ENCODE measurements at regions not wholly inside any gene's neighbourhood (a gene's known extent, or its start where the extent isn't known, plus 50 kb on each side); places are given as distances from the start of the nearest gene placed in this dataset.

DNA sequence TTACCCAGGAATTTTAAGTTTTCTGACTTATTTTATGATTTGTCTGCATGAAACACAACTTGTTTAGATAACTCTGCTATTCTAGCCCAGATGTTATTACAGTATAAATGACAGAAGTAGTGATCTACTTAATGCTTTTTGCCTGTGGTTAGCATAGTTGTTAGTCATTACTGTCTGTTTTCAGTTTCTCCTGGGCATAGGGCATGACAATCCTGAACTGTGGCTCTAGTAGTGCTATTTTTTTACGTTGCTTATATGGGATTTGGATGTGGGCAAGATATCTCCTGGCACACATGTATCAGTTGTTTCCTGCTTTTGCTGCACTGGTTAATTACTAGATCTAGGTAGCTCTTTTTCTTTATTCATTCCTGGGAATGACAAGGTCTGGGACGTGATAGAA is 1005.8 kb downstream of the PCDH18 start:
- DNase-seq (ENCODE audit: low read depth), result no peak

DNA sequence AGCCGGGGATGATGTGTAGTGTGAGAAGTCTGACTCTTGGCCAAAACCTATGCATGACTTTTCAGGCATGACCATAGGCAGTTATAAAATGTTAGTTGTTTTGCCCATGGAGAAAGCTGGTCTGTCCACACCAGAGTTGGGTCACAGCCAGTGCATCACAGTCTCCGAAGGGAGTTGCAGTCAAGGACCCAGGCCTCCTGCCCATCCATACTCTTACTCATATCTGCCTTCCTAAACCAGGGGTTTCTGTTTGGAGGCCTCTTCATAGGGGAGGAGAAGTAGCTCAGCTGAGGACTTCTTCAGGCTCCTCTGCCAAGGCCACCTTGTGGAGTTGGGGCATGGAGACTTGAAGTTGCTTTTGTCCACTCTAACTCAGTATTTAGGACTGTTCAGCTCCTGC is 1008.3 kb downstream of the PCDH18 start:
- DNase-seq (ENCODE audit: low read depth), result no peak

DNA sequence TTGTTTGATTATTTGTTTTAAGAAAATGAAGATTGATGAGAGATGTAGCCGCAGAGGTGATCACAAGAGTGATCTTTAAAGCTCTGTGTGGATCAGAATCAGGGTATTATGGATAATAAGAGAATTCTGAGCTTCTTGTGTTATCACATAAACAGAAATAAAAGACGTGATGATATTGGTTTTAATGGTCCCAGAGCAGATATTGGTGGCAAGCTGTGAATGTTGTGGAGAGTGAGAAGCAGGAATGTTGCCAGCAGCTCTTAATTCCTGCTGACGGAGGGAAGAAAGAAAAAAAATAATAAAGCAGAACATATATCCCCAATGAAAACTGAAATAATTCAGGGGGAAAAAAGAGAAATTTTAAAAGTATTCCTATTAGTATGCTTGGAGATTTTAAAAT is 1015.9 kb downstream of the PCDH18 start:
- DNase-seq (ENCODE audit: low read depth), result no peak

DNA sequence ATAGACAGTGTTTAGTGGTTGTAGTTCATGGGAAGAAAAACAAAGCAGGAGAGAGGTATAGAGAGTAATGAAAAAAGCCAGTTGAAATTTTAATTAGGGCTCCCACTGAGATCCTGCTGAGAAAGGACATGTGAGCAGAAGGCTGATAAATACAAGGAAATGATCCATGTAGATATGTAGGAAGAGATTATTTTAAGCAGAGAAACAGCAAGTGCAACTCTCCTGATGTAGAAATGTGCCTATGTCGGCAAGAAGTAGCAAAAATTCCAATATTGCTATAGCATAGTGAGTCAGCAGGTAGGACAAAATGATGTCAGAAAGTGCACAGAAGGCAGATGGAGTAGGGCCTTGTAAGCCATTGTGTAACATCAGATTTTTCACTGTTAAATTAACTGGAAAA is 1027.3 kb downstream of the PCDH18 start:
- no peak for DNase-seq (ENCODE audit: low read depth)

DNA sequence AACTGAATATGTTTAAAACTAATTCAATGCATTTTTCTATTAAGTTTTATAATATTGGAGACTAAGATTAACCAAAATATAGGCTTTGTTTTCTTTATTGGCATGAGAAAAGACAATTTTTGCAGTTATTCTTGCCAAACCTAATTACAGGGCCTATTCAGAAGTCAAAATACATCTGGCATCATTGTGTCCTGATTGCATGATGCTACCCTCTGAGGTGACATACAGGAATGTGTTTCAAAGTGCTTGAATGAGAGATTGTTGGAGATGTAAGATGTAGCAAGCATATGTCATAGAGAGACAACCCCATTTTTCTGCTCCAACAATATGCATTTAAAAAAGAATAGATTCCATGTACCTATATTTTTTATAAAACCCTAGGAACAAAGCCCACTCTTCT is 1036.4 kb downstream of the PCDH18 start:
- DNase-seq (ENCODE audit: low read depth), result no peak

DNA sequence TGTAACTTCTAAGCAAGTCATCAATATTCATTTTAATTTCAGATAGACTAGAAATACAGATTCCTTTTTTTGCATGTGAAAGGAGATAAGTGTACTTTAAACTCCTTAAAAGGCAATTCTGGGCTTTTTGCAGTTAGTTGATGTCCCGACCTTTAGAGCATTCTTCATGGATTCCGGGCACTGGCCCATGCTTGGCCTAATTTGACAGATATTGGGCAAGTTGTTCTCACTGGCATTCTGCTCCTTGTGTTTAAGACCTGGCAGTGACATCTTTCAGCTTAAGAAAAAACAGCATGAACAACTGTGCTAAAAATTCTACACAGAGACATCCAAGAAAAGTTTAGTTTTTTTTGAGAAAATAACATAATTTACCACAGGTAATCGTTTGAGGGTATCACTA is 1037.2 kb downstream of the PCDH18 start:
- DNase-seq (ENCODE audit: low read depth), result no peak

DNA sequence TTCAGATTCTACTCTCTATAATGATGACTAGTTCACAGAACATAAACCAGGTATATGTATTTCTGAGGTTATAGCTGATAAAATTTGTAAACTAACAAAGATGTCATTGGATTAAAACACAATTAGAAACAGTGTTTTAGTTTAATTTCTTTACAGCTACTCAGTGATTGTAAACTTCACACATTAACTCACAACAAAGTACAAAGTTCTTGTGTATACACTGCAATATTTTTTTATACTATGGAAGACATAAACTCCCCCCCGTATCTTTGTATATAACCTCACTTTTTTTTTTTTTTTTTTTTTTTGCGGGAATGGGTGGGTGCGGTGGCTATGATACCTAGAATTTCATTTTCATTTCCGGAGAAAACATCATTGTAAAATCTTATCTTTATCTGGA is 1043.2 kb downstream of the PCDH18 start:
- no peak for DNase-seq (ENCODE audit: low read depth)

DNA sequence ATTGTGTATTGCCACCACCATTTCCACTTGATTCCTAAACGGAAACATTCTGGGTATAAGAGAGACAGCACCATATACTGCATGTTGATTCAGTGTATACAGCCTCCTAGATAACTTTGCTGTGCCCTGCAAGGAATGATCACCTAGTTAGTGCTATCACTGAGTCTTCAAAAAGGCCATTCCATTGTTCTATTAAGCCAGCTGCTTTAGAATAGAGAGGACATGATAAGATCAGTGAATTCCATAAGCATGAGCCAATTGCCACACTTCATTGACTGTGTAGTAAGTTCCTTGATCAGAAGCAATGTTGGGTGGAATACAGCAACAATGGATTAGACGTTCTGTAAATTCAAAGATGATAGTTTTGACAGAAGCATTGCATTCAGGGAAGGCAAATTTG is 1047.3 kb downstream of the PCDH18 start:
- no peak for DNase-seq (ENCODE audit: low read depth)

DNA sequence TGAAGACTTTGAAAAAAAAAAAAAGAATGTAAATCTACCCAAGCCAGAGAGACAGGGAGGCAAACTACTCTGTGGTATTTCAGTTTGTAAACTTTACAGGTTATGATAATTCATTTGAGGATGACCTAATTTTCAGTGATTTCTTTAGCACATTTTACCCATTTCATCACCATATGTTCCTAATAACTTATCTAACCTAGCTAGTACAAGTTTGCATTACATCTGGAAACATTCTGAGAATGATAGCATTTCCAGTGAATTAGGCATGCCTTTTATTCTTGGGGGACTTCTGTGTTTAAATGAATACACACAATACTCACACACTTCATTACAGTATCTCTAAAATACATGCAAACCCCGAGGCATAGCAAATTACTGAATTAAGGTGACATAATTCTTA is 1055.5 kb downstream of the PCDH18 start:
- no peak for DNase-seq (ENCODE audit: low read depth)

DNA sequence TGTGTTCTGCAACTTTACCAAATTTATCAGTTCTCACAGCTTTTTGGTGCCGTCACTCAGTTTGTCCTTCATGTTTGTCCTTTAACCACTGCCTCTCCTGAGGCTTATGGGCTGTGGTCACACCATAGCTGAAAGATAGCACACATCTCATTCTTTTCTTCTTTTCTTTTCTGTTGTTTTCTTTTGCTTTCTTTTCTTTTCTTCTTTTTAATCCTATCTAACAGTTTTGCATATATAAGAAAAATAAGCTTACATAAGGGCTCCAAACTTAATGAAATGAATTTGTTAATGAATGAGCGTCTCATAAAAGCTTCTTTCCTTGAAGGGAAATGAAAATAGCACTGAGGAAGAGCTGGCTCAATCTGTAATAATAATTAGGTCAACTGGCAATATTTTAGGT is 1061.2 kb downstream of the PCDH18 start:
- DNase-seq (ENCODE audit: low read depth), result no peak

DNA sequence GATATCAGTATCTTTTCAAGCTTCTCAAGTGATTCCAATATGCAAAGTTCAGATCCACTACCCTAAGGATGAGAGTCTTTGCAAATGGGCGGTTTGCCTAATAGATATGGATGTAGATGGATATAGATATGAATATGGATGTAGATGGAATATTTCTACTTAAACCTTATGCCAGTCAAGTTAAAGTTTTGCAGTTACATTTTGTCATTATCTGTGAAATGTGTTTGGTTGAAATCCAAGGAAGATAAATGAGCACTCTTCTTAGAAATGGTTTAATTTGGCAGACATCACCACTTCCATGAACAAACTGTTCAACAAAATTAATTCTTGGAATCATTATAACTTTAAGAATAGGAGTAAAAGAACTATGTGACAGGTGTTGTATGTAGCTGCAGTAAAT is 1066.6 kb downstream of the PCDH18 start:
- DNase-seq (ENCODE audit: low read depth), result no peak

DNA sequence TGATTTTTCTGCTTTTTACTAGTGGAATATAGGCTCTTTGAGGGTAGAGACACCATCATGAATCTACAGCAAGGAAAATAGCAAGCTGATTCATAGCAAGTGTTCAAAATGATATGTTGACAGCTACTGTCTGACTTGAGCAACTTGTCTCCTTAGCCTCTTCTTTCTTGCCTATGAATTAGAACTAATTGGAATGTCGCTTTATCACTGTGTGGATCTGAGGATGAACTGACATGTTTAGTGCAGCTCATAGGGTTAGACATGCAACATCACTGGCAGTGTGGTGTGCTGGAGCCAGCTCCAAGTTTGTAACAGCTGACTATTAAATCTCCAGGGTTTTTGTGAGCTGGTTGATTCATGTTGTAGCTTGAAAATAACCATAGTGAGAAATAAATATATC is 1068.4 kb downstream of the PCDH18 start:
- no peak for DNase-seq (ENCODE audit: low read depth)

DNA sequence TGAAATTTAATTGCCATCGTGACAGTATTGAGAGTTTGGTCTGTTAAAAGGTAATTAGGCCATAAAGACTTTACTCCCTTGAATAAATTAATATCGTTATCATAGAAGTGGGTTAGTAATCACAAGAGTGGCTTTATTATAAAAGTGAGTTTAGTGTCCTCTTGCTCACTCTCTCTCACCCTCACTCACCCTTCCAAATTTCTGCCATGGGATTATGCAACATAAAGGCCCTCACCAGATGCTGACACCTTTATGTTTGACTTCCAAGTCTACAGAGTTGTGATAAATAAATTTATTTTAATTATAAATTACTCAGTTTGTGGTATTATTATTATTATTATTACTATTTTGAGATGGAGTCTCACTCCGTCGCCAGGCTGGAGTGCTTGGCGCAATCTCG is 1070.8 kb downstream of the PCDH18 start:
- no peak for DNase-seq (ENCODE audit: low read depth)

DNA sequence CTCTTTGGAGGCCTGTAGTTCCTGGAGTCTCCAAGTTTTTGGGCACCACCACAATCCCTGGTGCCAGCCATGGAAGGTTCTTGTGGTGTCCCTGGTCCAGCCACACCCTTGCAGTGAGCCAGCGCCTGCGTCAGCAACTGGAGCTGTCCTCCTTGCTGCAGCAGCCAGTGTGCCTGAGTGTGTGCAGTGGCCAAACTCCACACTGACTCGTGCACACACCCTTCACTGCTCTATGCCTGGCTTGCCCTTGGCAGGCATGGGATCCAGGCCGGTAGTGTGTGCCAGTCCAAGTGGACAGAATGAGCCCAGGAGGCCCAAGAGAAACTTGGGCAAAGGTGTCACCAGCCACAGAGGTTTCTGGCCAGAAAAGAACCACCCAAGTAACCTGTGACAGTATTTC is 1074.0 kb downstream of the PCDH18 start:
- no peak for DNase-seq (ENCODE audit: low read depth)

DNA sequence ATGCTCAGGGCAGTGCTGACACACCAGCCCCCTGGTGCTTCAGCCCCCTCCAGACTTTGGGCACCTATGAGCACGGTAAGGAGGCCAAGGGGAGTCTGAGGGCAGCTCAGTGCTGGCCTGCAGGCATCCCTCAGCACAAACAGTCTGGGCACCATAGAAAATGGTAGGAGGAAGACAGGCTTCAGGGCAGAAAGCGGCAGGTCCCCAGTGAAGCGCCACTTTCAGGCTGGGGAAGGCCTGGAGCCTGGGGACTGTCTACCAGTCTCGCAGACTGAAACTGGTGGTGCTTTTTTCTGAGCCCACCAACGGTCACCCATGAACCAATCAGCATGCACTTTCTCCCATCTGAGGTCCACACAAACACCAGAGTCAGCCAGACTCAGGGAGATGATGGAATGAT is 1074.7 kb downstream of the PCDH18 start:
- DNase-seq (ENCODE audit: low read depth), result no peak

DNA sequence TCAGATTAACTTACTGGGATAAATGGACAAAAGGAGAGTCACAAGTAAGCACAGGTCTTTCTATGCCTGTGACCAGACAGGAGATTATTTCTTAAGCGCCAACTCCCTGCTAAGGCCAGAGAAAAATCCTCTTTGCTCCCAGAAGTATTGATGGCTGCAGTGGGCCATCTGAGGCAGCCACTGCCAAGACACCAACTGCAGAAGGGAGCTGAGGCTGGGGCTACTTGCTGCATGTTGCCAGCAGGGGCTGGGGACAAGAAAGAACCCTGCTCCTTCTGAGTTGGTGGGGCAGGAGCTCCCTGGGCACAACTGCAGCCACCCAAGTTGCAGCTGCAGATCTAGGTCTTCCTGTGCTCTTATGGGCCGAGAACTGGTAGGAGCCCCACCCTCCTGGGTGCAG is 1075.3 kb downstream of the PCDH18 start:
- no peak for DNase-seq (ENCODE audit: low read depth)

DNA sequence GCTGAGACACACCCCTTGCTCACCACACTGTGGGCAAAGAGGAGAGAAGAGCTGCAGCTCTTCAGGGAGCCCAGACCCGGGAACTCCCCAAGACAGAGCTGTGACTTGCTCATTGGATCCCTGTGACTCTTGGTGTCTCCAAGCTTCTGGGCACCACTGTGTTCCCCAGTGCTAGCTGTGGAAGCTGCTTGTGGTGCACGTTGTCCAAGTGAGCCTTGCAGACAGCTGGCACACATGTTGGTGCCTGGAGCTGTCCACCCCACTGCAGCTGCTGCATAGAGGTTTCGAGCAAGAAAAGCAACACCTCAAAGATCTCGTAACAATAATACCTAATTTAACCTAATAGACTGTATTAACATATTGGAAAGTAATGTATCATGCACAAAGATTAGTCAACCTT is 1089.3 kb downstream of the PCDH18 start:
- DNase-seq (ENCODE audit: low read depth), result no peak

DNA sequence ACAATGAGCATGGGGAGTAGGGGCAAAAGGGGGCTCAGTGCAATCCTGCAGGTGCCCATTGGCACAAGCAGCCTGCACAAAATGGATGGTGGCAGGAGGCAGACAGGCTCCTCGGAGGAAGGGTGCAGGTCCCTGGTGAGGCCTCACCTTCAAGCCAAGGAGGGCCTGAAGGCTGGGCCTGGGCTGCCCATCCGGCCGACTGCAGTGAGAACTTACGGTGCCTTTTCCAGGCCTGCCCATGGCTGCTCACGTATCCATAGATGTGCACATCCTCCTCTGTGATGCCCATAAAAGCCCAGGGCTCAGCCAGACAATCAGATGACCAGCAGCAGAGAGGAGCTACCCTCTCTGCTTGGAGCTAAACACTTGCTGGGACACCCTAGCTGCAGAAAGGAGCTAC is 1089.8 kb downstream of the PCDH18 start:
- no peak for DNase-seq (ENCODE audit: low read depth)

DNA sequence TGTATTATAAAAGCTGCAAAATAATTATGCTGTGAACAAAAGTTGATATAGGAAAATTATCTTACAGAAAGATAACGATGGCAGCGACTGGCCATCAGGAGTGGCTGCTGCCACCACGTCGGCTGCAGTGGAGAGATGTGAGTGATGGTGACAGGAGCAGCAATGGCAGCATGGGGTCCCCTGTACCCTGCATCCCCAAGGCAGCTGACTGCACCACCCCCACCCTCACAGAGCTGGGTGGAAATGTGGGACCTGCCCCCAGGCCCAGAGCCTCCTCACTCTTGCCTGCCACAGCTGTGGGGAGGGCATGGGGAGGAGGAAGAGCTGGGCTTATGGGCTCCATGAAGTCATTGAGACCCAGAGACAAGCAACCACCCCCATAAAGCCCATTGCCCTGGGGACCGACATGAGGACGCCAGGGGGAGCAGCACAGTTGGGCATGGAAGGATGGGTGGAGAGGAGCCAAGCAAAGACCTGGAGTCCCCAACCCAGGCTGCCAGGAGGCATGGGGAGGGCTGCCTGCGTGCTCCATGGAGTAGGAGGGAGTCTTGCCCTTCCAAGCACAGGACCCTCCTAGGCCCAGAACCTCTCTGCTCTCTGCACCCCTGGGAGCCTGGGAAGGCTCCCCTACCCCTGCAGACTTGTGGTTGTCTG is 1090.5 kb downstream of the PCDH18 start:
- no peak for DNase-seq (ENCODE audit: low read depth)

DNA sequence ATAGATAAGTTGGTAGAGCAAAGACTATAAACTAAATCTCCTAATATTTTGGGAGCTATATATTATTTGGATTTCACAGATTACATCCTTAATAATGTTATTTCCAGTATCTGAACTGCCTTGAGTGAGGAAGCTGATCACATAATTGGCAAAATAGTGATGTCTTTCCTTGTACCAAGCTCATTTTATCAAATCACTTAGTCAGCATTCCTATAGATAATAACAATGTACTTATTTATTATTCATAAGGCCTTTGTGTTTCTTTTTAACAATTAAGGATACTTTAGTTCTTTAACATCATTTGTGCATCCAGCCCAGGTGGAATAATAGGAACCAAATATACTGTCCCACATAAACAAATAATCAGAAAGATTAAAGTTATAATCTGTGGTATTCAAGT is 1093.6 kb downstream of the PCDH18 start:
- no peak for DNase-seq (ENCODE audit: low read depth)

DNA sequence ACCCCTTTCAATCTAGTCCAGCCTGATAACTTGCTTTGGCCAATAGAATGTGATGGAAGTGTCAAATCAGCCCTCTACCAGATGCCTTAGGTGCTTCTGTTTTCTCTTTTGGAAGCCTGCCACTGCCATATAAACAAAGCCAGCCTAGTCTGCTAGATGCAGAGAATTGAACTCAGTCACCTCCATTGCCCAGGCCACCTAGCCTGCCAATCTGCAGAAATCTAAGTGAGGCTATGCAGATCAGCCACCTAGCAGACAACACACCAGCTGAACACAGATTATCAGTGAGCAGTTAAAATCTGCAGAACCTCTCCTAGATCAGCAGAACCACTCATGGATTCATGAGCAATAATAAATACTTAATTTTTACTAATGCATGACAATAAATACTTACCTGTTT is 1108.2 kb downstream of the PCDH18 start:
- no peak for DNase-seq (ENCODE audit: low read depth)

DNA sequence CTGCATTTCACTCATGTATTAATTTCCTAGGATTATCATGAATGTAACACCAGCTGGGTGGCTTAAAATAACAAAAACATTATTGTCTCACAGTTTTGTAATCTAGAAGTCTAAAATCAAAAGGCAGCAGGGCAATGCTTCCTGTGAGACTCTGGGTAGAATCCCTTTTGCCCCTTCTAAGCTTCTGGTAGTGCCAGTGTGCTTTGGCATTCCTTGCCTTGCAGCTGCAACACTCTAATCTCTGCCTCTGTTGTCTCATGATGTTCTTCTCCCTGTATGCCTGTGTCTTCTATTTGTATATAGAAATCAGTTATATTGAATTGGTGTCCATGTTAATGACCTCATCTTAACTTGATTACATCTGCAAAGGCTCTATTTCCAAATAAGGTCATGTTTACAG is 1117.3 kb downstream of the PCDH18 start:
- DNase-seq (ENCODE audit: low read depth), result no peak

DNA sequence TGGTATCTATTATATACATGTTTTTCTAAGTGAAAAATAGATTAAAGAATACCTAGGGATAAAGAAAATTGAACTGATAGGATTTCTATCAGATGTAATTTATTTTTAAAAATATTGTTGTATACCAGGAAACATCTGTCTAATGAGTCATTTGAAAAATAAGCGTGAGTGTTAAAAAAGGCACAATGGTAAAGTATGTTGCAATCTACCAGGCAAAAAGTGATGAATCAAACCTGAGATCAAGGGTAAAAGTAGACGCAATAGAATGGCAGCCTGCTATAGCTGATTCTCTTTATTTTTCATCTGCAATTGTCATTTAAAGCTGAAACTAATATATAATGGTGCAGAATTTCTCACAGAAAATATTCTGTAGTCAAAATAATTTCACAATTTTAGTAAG is 1119.6 kb downstream of the PCDH18 start:
- DNase-seq (ENCODE audit: low read depth), result no peak

DNA sequence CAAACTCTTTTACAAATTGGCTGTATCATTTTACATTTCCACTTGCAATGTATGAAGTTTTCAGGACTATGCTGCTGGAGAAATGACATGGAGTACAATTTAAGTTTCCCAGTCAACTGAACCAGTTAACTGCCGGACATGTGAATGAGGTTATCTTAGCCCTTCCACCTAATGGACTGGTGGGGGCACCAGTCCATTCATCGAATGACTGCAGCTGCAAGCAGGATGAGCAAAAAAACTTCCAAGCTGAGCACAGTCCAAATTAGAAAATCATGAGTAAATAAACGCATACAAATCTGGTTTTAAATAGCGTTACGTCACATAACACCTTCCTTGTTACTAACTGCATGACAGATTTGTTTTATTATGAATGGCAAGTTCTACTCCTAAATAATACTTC is 1131.5 kb downstream of the PCDH18 start:
- DNase-seq (ENCODE audit: low read depth), result no peak

DNA sequence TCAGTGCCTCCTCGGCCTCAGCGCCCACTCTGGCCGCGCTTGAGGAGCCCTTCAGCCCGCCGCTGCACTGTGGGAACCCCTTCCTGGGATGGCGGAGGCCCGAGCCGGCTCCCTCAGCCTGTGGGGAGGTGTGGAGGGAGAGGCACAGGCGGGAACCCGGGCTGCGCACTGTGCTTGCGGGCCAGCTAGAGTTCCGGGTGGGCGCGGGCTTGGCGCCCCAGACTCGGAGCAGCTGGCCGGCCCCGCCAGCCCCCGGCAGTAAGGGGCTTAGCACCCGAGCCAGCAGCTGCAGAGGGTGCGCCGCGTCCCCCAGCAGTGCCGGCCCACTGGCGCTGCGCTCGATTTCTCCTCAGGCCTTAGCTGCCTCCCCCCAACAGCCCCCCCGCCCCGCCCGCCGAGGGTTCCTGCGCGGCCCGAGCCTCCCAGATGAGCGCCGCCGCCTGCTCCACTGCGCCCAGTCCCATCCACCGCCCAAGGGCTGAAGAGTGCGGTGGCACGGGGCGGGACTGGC is 1137.0 kb downstream of the PCDH18 start:
- DNase-seq (ENCODE audit: low read depth), result no peak

All from activated T-cell treated with anti-CD3 and anti-CD28 coated beads for 24 hours (primary cell).